ENCODE measurements at regions not wholly inside any gene's neighbourhood (a gene's known extent, or its start where the extent isn't known, plus 50 kb on each side); places are given as distances from the start of the nearest gene placed in this dataset.

- TF ChIP-seq CTCF (IDR thresholded peaks at IDR 0.05) (no peak), POLR2A (IDR thresholded peaks at IDR 0.05; ENCODE audit: low read length) (no peak), RAD21 (conservative IDR thresholded peaks at IDR 0.05 in 1 of 2, IDR thresholded peaks at IDR 0.05 in 1 of 2) (no peak), MAX (IDR thresholded peaks at IDR 0.05) (no peak)
Measured at GRCh38 chr14:40989260-40989659, 617.4 kb upstream of the LRFN5 start.

All from A549 (cell line).